OCI-LY7 (cell line): ENCODE measurements at regions not wholly inside any gene's neighbourhood (a gene's known extent, or its start where the extent isn't known, plus 50 kb on each side); places are given as distances from the start of the nearest gene placed in this dataset.

Experiments
- EZH2phosphoT487 ChIP-seq: fragments of 200-600 bp; sonication (generic); IDR thresholded peaks from 2 replicates; pipeline ENCODE4 v1.6.1; 2018; ENCODE audit warnings: low read depth, borderline replicate concordance, mild to moderate bottlenecking, mixed run types, antibody characterized with exemption, low read length, moderate library complexity, mixed read lengths
- TF ChIP-seq, protein P1 (sequence below): fragments of 200-600 bp; sonication (generic); conservative IDR thresholded peaks from 2 replicates; pipeline ENCODE4 v1.5.1; 2014; ENCODE audit warnings: mild to moderate bottlenecking, antibody characterized with exemption, low read length, moderate library complexity, mixed read lengths

GRCh38 chr12:90235642-90236041 is 527.0 kb upstream of the ATP2B1 start:
- TF ChIP-seq, protein P1, sequence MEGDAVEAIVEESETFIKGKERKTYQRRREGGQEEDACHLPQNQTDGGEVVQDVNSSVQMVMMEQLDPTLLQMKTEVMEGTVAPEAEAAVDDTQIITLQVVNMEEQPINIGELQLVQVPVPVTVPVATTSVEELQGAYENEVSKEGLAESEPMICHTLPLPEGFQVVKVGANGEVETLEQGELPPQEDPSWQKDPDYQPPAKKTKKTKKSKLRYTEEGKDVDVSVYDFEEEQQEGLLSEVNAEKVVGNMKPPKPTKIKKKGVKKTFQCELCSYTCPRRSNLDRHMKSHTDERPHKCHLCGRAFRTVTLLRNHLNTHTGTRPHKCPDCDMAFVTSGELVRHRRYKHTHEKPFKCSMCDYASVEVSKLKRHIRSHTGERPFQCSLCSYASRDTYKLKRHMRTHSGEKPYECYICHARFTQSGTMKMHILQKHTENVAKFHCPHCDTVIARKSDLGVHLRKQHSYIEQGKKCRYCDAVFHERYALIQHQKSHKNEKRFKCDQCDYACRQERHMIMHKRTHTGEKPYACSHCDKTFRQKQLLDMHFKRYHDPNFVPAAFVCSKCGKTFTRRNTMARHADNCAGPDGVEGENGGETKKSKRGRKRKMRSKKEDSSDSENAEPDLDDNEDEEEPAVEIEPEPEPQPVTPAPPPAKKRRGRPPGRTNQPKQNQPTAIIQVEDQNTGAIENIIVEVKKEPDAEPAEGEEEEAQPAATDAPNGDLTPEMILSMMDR = no peak
- no peak for TF ChIP-seq EZH2phosphoT487
